Loucy (cell line): ENCODE measurements at regions not wholly inside any gene's neighbourhood (a gene's known extent, or its start where the extent isn't known, plus 50 kb on each side); places are given as distances from the start of the nearest gene placed in this dataset.

ENCODE experiments used
- H2AFZ ChIP-seq: fragments of 200-600 bp; sonication (generic); 2 replicates; pipeline ENCODE4 v1.6.0; 2016; ENCODE audit warnings: antibody characterized with exemption, mild to moderate bottlenecking, low read length, moderate library complexity
- H3F3A ChIP-seq: fragments of 200-600 bp; 2 replicates; pipeline ENCODE4 v1.6.0; 2016; ENCODE audit warnings: antibody characterized with exemption, low read depth, mild to moderate bottlenecking
- H3K27me3 ChIP-seq: fragments of 200-600 bp; sonication (generic); 2 replicates; pipeline ENCODE4 v1.6.1; 2014; ENCODE audit warnings: low read length, mild to moderate bottlenecking; ENCODE audit not compliant: insufficient read depth, poor library complexity, severe bottlenecking
- H3K36me3 ChIP-seq: fragments of 200-600 bp; sonication (generic); 2 replicates; pipeline ENCODE4 v1.6.1; 2016; ENCODE audit warnings: low read length; ENCODE audit not compliant: insufficient read depth
- H3K4me1 ChIP-seq: fragments of 200-600 bp; sonication (generic); 2 replicates; pipeline ENCODE4 v1.5.1; 2014; ENCODE audit warnings: low read length, mild to moderate bottlenecking; ENCODE audit not compliant: insufficient read depth, poor library complexity, severe bottlenecking
- H3K4me2 ChIP-seq: fragments of 200-600 bp; sonication (generic); 2 replicates; pipeline ENCODE4 v1.6.0; 2014; ENCODE audit warnings: antibody characterized with exemption, low read length, low read depth, mild to moderate bottlenecking; ENCODE audit not compliant: poor library complexity, severe bottlenecking
- H3K4me3 ChIP-seq: fragments of 200-600 bp; sonication (generic); 2 replicates; pipeline ENCODE4 v1.5.1; 2014; ENCODE audit warnings: low read length, mild to moderate bottlenecking, mixed read lengths; ENCODE audit not compliant: poor library complexity, severe bottlenecking
- H3K79me2 ChIP-seq: fragments of 200-600 bp; sonication (generic); 2 replicates; pipeline ENCODE4 v1.6.1; 2014; ENCODE audit warnings: low read length; ENCODE audit not compliant: insufficient read depth
- H3K9ac ChIP-seq: fragments of 200-600 bp; sonication (generic); 2 replicates; pipeline ENCODE4 v1.6.0; 2014; ENCODE audit warnings: mild to moderate bottlenecking, low read depth, low read length, moderate library complexity; ENCODE audit not compliant: poor library complexity, severe bottlenecking
- H3K9me2 ChIP-seq: fragments of 200-600 bp; sonication (generic); replicated peaks from 2 replicates; pipeline ENCODE4 v1.6.1; 2016; ENCODE audit warnings: low read depth, low read length, mixed read lengths
- H3K9me3 ChIP-seq: fragments of 200-600 bp; sonication (generic); 2 replicates; pipeline ENCODE4 v1.6.1; 2014; ENCODE audit warnings: mild to moderate bottlenecking, antibody characterized with exemption, low read length, low read depth; ENCODE audit not compliant: insufficient read depth
- H4K20me1 ChIP-seq: fragments of 200-600 bp; sonication (generic); 2 replicates; pipeline ENCODE4 v1.6.0; 2014; ENCODE audit warnings: antibody characterized with exemption, low read length, mild to moderate bottlenecking; ENCODE audit not compliant: insufficient read depth, poor library complexity, severe bottlenecking
- CTCF ChIP-seq: fragments of 200-600 bp; sonication (generic); conservative IDR thresholded peaks from 2 replicates; pipeline ENCODE4 v1.5.1; 2014; ENCODE audit warnings: mild to moderate bottlenecking, antibody characterized with exemption, low read length
- EZH2phosphoT487 ChIP-seq: fragments of 200-600 bp; IDR thresholded peaks from 2 replicates; pipeline ENCODE4 v1.6.1; 2018; ENCODE audit warnings: antibody characterized with exemption, mild to moderate bottlenecking, moderate library complexity, borderline replicate concordance

GRCh38 chr6:144728804-144729203 is 443.7 kb downstream of the UTRN start:
- H3K27me3 ChIP-seq: no peaks in the 10 kb centered on the region
- peaks cover 25% of the 10 kb centered on the region; the same call in 1 of the 2 replicates for H3K36me3 ChIP-seq
- H3F3A ChIP-seq: peaks cover 3% of the 10 kb centered on the region; the same call in 1 of the 2 replicates
- peaks cover 7% of the 10 kb centered on the region for H4K20me1 ChIP-seq
- no peaks in the 10 kb centered on the region for H3K9me3 ChIP-seq
- no peak overlapping the region for H2AFZ ChIP-seq
- H3K9me2 ChIP-seq: no peaks in the 10 kb centered on the region
- no peak overlapping the region for H3K9ac ChIP-seq
- H3K4me2 ChIP-seq: no peak overlapping the region
- no peak for TF ChIP-seq CTCF
- TF ChIP-seq EZH2phosphoT487: no peak
- H3K4me1 ChIP-seq: peaks cover 14% of the 10 kb centered on the region
- H3K4me3 ChIP-seq: no peak overlapping the region
- H3K79me2 ChIP-seq: no peaks in the 10 kb centered on the region

GRCh38 chr6:144729502-144729901 is 444.4 kb downstream of the UTRN start:
- peaks cover 32% of the 10 kb centered on the region; the same call in 1 of the 2 replicates for H3K36me3 ChIP-seq
- H3K27me3 ChIP-seq: no peaks in the 10 kb centered on the region
- peaks cover 7% of the 10 kb centered on the region for H4K20me1 ChIP-seq
- H3K4me2 ChIP-seq: no peak overlapping the region
- peaks cover 14% of the 10 kb centered on the region for H3K4me1 ChIP-seq
- no peak overlapping the region for H2AFZ ChIP-seq
- TF ChIP-seq CTCF: no peak
- TF ChIP-seq EZH2phosphoT487: no peak
- H3K9me3 ChIP-seq: no peaks in the 10 kb centered on the region
- H3K4me3 ChIP-seq: no peak overlapping the region
- H3K79me2 ChIP-seq: no peaks in the 10 kb centered on the region
- peaks cover 3% of the 10 kb centered on the region; the same call in 1 of the 2 replicates for H3F3A ChIP-seq
- no peaks in the 10 kb centered on the region for H3K9me2 ChIP-seq
- no peak overlapping the region for H3K9ac ChIP-seq

- Histone ChIP-seq H3K9me3 (no peaks in the 10 kb centered on the region), H3K4me2 (no peak overlapping the region), H3K9ac (no peak overlapping the region), H3K4me1 (peaks cover 14% of the 10 kb centered on the region), H4K20me1 (peaks cover 7% of the 10 kb centered on the region), H3K79me2 (no peaks in the 10 kb centered on the region), H2AFZ (no peak overlapping the region), H3K4me3 (no peak overlapping the region), H3K27me3 (no peaks in the 10 kb centered on the region), H3K36me3 (peaks cover 38% of the 10 kb centered on the region; the same call in 1 of the 2 replicates), H3K9me2 (no peaks in the 10 kb centered on the region), H3F3A (peaks cover 3% of the 10 kb centered on the region; the same call in 1 of the 2 replicates)
- TF ChIP-seq CTCF (no peak), EZH2phosphoT487 (no peak)
Measured at GRCh38 chr6:144730088-144730645, 445.0 kb downstream of the UTRN start.
